HUES6 (cell line): ENCODE measurements at regions not wholly inside any gene's neighbourhood (a gene's known extent, or its start where the extent isn't known, plus 50 kb on each side); places are given as distances from the start of the nearest gene placed in this dataset.

Source experiments
- H3K27ac ChIP-seq: 2 replicates; pipeline ENCODE4 v1.7.0; 2013; ENCODE audit warnings: low read depth, mild to moderate bottlenecking, low read length, inconsistent platforms
- H3K27me3 ChIP-seq: 2 replicates; pipeline ENCODE4 v1.6.1; 2013; ENCODE audit warnings: low read length; ENCODE audit not compliant: control insufficient read depth, insufficient read depth
- H3K36me3 ChIP-seq: 2 replicates; pipeline ENCODE4 v1.6.1; 2013; ENCODE audit warnings: low read length; ENCODE audit not compliant: control insufficient read depth, insufficient read depth
- H3K4me1 ChIP-seq: 2 replicates; pipeline ENCODE4 v1.6.1; 2013; ENCODE audit warnings: low read length; ENCODE audit not compliant: control insufficient read depth, insufficient read depth
- H3K4me3 ChIP-seq: 2 replicates; pipeline ENCODE4 v1.5.1; 2013; ENCODE audit warnings: low read depth, low read length
- H3K9ac ChIP-seq: one replicate; pipeline ENCODE4 v1.6.1; 2013; ENCODE audit warnings: mild to moderate bottlenecking, low read length
- H3K9me3 ChIP-seq: 2 replicates; pipeline ENCODE4 v1.6.1; 2013; ENCODE audit warnings: low read depth, low read length; ENCODE audit not compliant: control insufficient read depth, insufficient read depth

- H3K4me1 ChIP-seq = no peaks in the 10 kb centered on the region
- H3K36me3 ChIP-seq = no peaks in the 10 kb centered on the region
- peaks cover 14% of the 10 kb centered on the region for H3K9me3 ChIP-seq
- H3K4me3 ChIP-seq = no peak overlapping the region
- H3K27ac ChIP-seq = no peak overlapping the region
- H3K9ac ChIP-seq = no peak overlapping the region
- no peaks in the 10 kb centered on the region for H3K27me3 ChIP-seq
These were observed 447.9 kb downstream of the CNTN6 start for GRCh38 chr3:1540686-1541085.

- Histone ChIP-seq H3K9ac (no peak overlapping the region), H3K27ac (no peak overlapping the region), H3K27me3 (no peaks in the 10 kb centered on the region), H3K4me3 (no peak overlapping the region), H3K36me3 (no peaks in the 10 kb centered on the region), H3K4me1 (no peaks in the 10 kb centered on the region), H3K9me3 (no peaks in the 10 kb centered on the region)
These were observed 458.9 kb downstream of the CNTN6 start for GRCh38 chr3:1551741-1552140.

GRCh38 chr3:1552831-1553230 is 460.0 kb downstream of the CNTN6 start:
- Histone ChIP-seq H3K4me1 (no peaks in the 10 kb centered on the region), H3K9me3 (no peaks in the 10 kb centered on the region), H3K27ac (no peak overlapping the region), H3K9ac (no peak overlapping the region), H3K27me3 (no peaks in the 10 kb centered on the region), H3K36me3 (no peaks in the 10 kb centered on the region), H3K4me3 (no peak overlapping the region)

- no peaks in the 10 kb centered on the region for H3K9me3 ChIP-seq
- no peaks in the 10 kb centered on the region for H3K27me3 ChIP-seq
These were observed 468.6 kb downstream of the CNTN6 start for GRCh38 chr3:1561427-1561826.

GRCh38 chr3:1571736-1572135 is 478.9 kb downstream of the CNTN6 start:
- Histone ChIP-seq H3K27ac (no peak overlapping the region), H3K4me1 (no peaks in the 10 kb centered on the region), H3K9ac (no peak overlapping the region), H3K36me3 (no peaks in the 10 kb centered on the region), H3K27me3 (no peaks in the 10 kb centered on the region), H3K4me3 (no peak overlapping the region), H3K9me3 (no peaks in the 10 kb centered on the region)

More at GRCh38 chr3:1561427-1561826, 468.6 kb downstream of the CNTN6 start:
- Histone ChIP-seq H3K9ac (no peak overlapping the region), H3K27ac (no peak overlapping the region), H3K4me1 (no peaks in the 10 kb centered on the region), H3K4me3 (no peak overlapping the region), H3K36me3 (no peaks in the 10 kb centered on the region)

GRCh38 chr3:1576047-1576446 is 483.2 kb downstream of the CNTN6 start:
- Histone ChIP-seq H3K9me3 (no peaks in the 10 kb centered on the region), H3K9ac (no peak overlapping the region), H3K4me1 (no peaks in the 10 kb centered on the region), H3K27me3 (no peaks in the 10 kb centered on the region), H3K36me3 (no peaks in the 10 kb centered on the region), H3K27ac (no peak overlapping the region), H3K4me3 (no peak overlapping the region)

- no peaks in the 10 kb centered on the region for H3K4me1 ChIP-seq
- no peak overlapping the region for H3K9ac ChIP-seq
- no peak overlapping the region for H3K4me3 ChIP-seq
- no peaks in the 10 kb centered on the region for H3K36me3 ChIP-seq
- no peaks in the 10 kb centered on the region for H3K9me3 ChIP-seq
- H3K27me3 ChIP-seq = no peaks in the 10 kb centered on the region
- H3K27ac ChIP-seq = no peak overlapping the region
These were observed 485.4 kb downstream of the CNTN6 start for GRCh38 chr3:1578124-1578806.

GRCh38 chr3:1583044-1583443 is 490.2 kb downstream of the CNTN6 start:
- Histone ChIP-seq H3K4me1 (no peaks in the 10 kb centered on the region), H3K27me3 (no peaks in the 10 kb centered on the region), H3K36me3 (no peaks in the 10 kb centered on the region), H3K4me3 (no peak overlapping the region), H3K9ac (no peak overlapping the region), H3K9me3 (no peaks in the 10 kb centered on the region), H3K27ac (no peak overlapping the region)

- no peaks in the 10 kb centered on the region for H3K27me3 ChIP-seq
- H3K36me3 ChIP-seq = no peaks in the 10 kb centered on the region
- H3K9ac ChIP-seq = no peak overlapping the region
- no peak overlapping the region for H3K4me3 ChIP-seq
- no peak overlapping the region for H3K27ac ChIP-seq
- no peaks in the 10 kb centered on the region for H3K4me1 ChIP-seq
- H3K9me3 ChIP-seq = no peaks in the 10 kb centered on the region
These were observed 494.6 kb downstream of the CNTN6 start for GRCh38 chr3:1587426-1587825.

- Histone ChIP-seq H3K27me3 (no peaks in the 10 kb centered on the region), H3K9me3 (no peaks in the 10 kb centered on the region), H3K4me3 (no peak overlapping the region), H3K27ac (no peak overlapping the region), H3K4me1 (no peaks in the 10 kb centered on the region), H3K36me3 (no peaks in the 10 kb centered on the region), H3K9ac (no peak overlapping the region)
These were observed 498.7 kb downstream of the CNTN6 start for GRCh38 chr3:1591327-1592028.

- H3K9ac ChIP-seq = no peak overlapping the region
These were observed 502.1 kb downstream of the CNTN6 start for GRCh38 chr3:1594940-1595339.

More at GRCh38 chr3:1594940-1595339, 502.1 kb downstream of the CNTN6 start:
- no peaks in the 10 kb centered on the region for H3K4me1 ChIP-seq
- no peaks in the 10 kb centered on the region for H3K36me3 ChIP-seq
- no peak overlapping the region for H3K4me3 ChIP-seq
- no peaks in the 10 kb centered on the region for H3K27me3 ChIP-seq
- no peaks in the 10 kb centered on the region for H3K9me3 ChIP-seq
- no peak overlapping the region for H3K27ac ChIP-seq
